ENCODE measurements at regions not wholly inside any gene's neighbourhood (a gene's known extent, or its start where the extent isn't known, plus 50 kb on each side); places are given as distances from the start of the nearest gene placed in this dataset.

DNA sequence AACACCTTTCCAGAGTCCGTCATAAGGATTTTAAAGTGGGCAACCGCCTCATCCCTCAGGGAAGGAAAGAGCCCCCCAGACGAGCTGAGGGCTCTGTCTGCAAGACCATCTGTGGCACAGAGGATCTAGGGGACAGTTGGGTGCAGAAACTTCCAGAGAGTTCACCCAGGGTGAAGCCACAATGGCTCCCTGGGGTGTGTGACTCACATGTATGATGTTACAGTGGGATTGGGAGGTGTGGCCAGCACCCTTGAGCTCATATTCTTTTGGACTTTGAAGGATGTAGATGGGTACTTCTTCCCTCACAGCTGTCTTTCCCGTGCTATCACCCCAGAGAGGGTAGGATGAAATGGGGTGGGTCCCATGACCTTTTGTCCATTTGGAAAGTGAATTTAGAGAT is 95.5 kb downstream of the NCR2 start:
- H3K4me3 ChIP-seq (ENCODE audit: low read depth, low read length), result no peak overlapping the region
- no peaks in the 10 kb centered on the region for H3K9me3 ChIP-seq
- no peaks in the 10 kb centered on the region for H3K36me3 ChIP-seq
- TF ChIP-seq, protein P1, sequence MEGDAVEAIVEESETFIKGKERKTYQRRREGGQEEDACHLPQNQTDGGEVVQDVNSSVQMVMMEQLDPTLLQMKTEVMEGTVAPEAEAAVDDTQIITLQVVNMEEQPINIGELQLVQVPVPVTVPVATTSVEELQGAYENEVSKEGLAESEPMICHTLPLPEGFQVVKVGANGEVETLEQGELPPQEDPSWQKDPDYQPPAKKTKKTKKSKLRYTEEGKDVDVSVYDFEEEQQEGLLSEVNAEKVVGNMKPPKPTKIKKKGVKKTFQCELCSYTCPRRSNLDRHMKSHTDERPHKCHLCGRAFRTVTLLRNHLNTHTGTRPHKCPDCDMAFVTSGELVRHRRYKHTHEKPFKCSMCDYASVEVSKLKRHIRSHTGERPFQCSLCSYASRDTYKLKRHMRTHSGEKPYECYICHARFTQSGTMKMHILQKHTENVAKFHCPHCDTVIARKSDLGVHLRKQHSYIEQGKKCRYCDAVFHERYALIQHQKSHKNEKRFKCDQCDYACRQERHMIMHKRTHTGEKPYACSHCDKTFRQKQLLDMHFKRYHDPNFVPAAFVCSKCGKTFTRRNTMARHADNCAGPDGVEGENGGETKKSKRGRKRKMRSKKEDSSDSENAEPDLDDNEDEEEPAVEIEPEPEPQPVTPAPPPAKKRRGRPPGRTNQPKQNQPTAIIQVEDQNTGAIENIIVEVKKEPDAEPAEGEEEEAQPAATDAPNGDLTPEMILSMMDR (IDR thresholded peaks at IDR 0.05; ENCODE audit: low read depth, low read length), result no peak
- no peak for DNase-seq
- H3K27me3 ChIP-seq, result peaks cover 51% of the 10 kb centered on the region
- H3K4me1 ChIP-seq, result no peaks in the 10 kb centered on the region

DNA sequence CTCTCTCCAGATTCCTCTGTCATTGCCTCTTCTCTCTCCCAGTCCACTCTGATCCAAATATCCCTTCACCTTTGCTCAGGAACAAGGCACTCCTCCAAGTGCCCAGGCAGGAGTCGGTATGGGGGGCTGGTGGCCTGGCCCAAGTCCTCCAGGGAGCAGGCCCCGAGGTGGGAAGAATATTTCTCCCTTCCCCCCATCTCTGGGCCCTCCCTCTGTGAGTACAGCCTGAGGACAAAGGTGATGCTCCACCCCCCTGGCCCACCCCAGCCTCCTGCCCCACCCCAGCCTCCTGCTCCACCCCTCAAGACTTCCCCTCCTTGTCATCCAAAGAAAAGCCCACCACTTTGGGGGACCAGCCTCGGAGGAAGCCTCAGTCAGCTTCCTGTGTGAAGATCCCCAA is 96.9 kb downstream of the NCR2 start:
- Histone ChIP-seq H3K4me1 (no peaks in the 10 kb centered on the region), H3K4me3 (ENCODE audit: low read depth, low read length) (no peak overlapping the region), H3K27me3 (peaks cover 37% of the 10 kb centered on the region), H3K9me3 (no peaks in the 10 kb centered on the region), H3K36me3 (no peaks in the 10 kb centered on the region)
- TF ChIP-seq, protein P1 (IDR thresholded peaks at IDR 0.05; ENCODE audit: low read depth, low read length), result no peak
- DNase-seq, result no peak

DNA sequence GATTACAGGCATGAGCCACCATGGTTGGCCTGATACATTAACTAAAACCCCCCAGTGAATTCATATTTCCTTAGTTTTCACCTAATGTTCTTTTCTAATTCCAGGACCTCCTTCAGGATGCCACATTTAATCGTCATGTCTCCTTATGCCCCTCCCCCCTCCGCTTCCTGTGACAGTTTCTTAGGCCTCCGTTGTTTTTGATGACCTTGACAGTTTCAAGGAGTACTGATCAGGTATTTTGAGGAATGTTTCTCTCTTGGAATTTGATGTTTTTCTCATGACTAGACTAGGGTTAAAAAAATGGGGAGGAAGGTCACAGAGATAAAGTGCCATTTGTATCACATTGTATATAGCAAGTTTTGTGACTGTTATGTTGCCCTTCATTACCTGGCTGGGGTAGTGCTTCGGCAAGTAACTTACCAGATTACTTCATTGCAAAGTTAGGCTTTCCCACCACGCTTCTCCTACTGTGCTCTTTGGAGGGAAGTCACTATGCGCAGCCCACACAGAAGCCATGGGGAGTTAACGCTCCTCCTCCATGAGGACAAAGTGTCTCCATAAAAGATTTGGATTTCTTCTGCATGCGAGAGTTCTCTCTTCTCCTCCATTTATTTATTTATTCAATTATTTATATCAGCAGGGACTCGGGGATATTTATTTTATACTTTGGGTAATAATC is 99.5 kb downstream of the NCR2 start:
- H3K27me3 ChIP-seq, result peaks cover 20% of the 10 kb centered on the region
- H3K4me3 ChIP-seq (ENCODE audit: low read depth, low read length), result no peak overlapping the region
- H3K4me1 ChIP-seq, result no peaks in the 10 kb centered on the region
- TF ChIP-seq, protein P1 (IDR thresholded peaks at IDR 0.05; ENCODE audit: low read depth, low read length), result no peak
- H3K9me3 ChIP-seq, result no peaks in the 10 kb centered on the region
- DNase-seq, result no peak
- H3K36me3 ChIP-seq, result no peaks in the 10 kb centered on the region

DNA sequence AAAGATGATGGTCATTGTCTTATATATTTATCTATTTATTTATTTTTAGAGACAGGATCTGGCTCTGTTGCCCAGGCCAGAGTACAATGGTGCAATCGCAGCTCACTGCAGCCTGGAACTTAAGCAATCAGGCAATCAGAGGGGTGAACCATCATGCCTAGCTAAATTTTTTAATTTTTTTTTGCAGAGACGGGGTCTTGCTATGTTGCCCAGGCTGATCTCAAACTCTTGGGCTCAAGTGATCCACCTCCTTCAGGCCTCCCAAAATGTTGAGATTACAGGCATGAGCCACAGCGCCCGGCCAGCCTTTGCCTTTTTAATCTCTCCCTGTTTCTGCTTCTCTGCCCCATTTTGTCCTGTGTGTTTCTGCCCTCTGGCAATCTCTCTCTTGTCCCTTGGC is 102.2 kb downstream of the NCR2 start:
- Histone ChIP-seq H3K9me3 (no peaks in the 10 kb centered on the region), H3K4me3 (ENCODE audit: low read depth, low read length) (no peak overlapping the region), H3K36me3 (no peaks in the 10 kb centered on the region), H3K4me1 (no peaks in the 10 kb centered on the region), H3K27me3 (peaks cover 9% of the 10 kb centered on the region)
- no peak for DNase-seq
- TF ChIP-seq, protein P1 (IDR thresholded peaks at IDR 0.05; ENCODE audit: low read depth, low read length), result no peak

DNA sequence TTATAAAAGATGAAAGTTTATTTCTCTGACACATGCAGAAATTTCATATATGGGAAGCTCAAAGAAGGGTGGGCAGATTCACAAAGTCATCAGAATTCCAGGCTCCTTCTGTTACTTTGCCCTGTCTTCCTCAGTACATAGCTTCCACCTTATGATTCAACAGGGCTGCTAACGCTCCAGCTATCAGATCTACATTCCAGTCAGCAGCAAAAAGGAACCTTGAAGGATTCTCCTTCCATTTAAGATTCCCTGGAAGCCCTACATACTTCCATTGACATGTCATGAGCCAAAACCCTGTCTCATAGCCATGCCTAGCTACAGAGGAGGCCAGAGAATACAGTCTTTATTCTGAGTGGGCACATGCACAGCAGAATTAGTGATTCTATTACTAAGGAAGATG is 103.3 kb downstream of the NCR2 start:
- TF ChIP-seq, protein P1 (IDR thresholded peaks at IDR 0.05; ENCODE audit: low read depth, low read length), result no peak
- H3K9me3 ChIP-seq, result no peaks in the 10 kb centered on the region
- no peak overlapping the region for H3K4me3 ChIP-seq (ENCODE audit: low read depth, low read length)
- no peaks in the 10 kb centered on the region for H3K36me3 ChIP-seq
- no peaks in the 10 kb centered on the region for H3K4me1 ChIP-seq
- peaks cover 9% of the 10 kb centered on the region for H3K27me3 ChIP-seq
- no peak for DNase-seq

DNA sequence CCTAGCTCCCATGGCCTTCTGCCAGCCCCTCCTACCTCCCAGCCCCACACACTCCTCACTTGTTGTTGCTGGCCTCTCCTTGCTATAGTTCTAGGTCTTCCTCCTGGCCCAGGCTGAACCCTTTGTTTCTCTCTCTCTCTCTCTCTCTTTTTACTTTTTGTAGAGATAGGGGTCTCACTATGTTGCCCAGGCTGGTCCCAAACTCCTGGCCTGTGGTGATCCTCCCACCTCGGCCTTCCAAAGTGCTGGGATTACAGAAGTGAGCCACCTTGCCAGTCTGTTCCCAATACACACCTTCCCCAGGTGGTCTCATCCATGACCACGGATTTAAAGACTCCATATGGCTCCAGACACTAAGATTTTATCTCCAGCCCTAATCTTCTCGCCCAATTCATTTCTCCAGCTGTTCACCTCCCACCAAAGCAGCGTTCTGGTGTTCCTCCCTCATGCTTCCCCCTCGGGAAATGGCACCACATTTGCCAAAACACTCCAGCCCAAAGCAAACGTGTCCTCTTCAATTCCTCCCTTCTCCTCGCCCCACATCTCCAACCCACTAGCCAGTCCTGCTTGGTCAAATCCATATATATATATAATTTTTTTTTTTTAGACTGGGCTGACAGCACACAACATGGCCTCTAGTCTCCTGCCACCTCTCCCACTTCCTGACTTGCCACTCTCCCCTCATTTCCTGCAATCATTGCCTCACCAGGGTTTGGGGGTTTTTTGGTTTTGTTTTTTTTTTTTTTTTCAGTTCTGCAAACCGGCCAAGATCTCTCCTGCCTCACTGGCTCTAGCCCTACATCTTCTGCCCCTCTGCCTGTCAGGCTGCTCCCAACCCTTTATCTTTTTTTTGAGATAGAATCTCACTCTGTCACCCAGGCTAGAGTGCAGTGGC is 104.4 kb downstream of the NCR2 start:
- no peaks in the 10 kb centered on the region for H3K36me3 ChIP-seq
- H3K27me3 ChIP-seq, result peaks cover 9% of the 10 kb centered on the region
- no peak for DNase-seq
- no peaks in the 10 kb centered on the region for H3K9me3 ChIP-seq
- no peaks in the 10 kb centered on the region for H3K4me1 ChIP-seq
- no peak overlapping the region for H3K4me3 ChIP-seq (ENCODE audit: low read depth, low read length)
- TF ChIP-seq, protein P1 (IDR thresholded peaks at IDR 0.05; ENCODE audit: low read depth, low read length), result no peak

All from BE2C (cell line).